GM21515 (cell line): ENCODE measurements at regions not wholly inside any gene's neighbourhood (a gene's known extent, or its start where the extent isn't known, plus 50 kb on each side); places are given as distances from the start of the nearest gene placed in this dataset.
"Not testable (repeated sequence)": the region's sequence is repeated elsewhere in the genome, so short reads cannot be mapped to it uniquely, and the experiment has no call there.

ENCODE experiments used
- ATAC-seq: cut with Tn5 transposase; IDR thresholded peaks from one replicate; pipeline ENCODE4 v1.9.1; 2021; ENCODE audit not compliant: unreplicated experiment

GRCh38 chr9:86633945-86634344 is 279.7 kb upstream of the TUT7 start:
- ATAC-seq, result no peak

- ATAC-seq, result no peak
These were observed 278.3 kb upstream of the TUT7 start for GRCh38 chr9:86632537-86632936.

GRCh38 chr9:86629530-86629929 is 275.3 kb upstream of the TUT7 start:
- no peak for ATAC-seq

GRCh38 chr9:86626802-86627201 is 272.6 kb upstream of the TUT7 start:
- ATAC-seq, result no peak

GRCh38 chr9:86624630-86625029 is 270.4 kb upstream of the TUT7 start:
- no peak for ATAC-seq

- no peak for ATAC-seq
These were observed 260.9 kb upstream of the TUT7 start for GRCh38 chr9:86614871-86615849.

- ATAC-seq, result no peak
These were observed 259.7 kb upstream of the TUT7 start for GRCh38 chr9:86613943-86614342.

- not testable (repeated sequence) for ATAC-seq
These were observed 257.3 kb upstream of the TUT7 start for GRCh38 chr9:86611534-86611933.

GRCh38 chr9:86605303-86605702 is 251.1 kb upstream of the TUT7 start:
- ATAC-seq, result no peak

GRCh38 chr9:86604741-86605140 is 250.5 kb upstream of the TUT7 start:
- ATAC-seq, result no peak

GRCh38 chr9:86602715-86603114 is 248.5 kb upstream of the TUT7 start:
- no peak for ATAC-seq

- no peak for ATAC-seq
These were observed 247.5 kb upstream of the TUT7 start for GRCh38 chr9:86601697-86602096.

- ATAC-seq, result no peak
These were observed 246.8 kb upstream of the TUT7 start for GRCh38 chr9:86600977-86601376.

- ATAC-seq, result no peak
These were observed 246.1 kb upstream of the TUT7 start for GRCh38 chr9:86600291-86600690.

- ATAC-seq, result no peak
These were observed 245.4 kb upstream of the TUT7 start for GRCh38 chr9:86599561-86599960.

- no peak for ATAC-seq
These were observed 244.4 kb upstream of the TUT7 start for GRCh38 chr9:86598411-86599239.

- ATAC-seq, result no peak
These were observed 240.5 kb upstream of the TUT7 start for GRCh38 chr9:86594724-86595123.

GRCh38 chr9:86591472-86591871 is 237.3 kb upstream of the TUT7 start:
- ATAC-seq, result no peak

GRCh38 chr9:86589730-86590129 is 235.5 kb upstream of the TUT7 start:
- ATAC-seq, result no peak

- no peak for ATAC-seq
These were observed 235.1 kb upstream of the TUT7 start for GRCh38 chr9:86589273-86589672.

- no peak for ATAC-seq
These were observed 231.9 kb upstream of the TUT7 start for GRCh38 chr9:86586144-86586494.
